ENCODE measurements at regions not wholly inside any gene's neighbourhood (a gene's known extent, or its start where the extent isn't known, plus 50 kb on each side); places are given as distances from the start of the nearest gene placed in this dataset.
"Not testable (repeated sequence)": the region's sequence is repeated elsewhere in the genome, so short reads cannot be mapped to it uniquely, and the experiment has no call there.

DNA sequence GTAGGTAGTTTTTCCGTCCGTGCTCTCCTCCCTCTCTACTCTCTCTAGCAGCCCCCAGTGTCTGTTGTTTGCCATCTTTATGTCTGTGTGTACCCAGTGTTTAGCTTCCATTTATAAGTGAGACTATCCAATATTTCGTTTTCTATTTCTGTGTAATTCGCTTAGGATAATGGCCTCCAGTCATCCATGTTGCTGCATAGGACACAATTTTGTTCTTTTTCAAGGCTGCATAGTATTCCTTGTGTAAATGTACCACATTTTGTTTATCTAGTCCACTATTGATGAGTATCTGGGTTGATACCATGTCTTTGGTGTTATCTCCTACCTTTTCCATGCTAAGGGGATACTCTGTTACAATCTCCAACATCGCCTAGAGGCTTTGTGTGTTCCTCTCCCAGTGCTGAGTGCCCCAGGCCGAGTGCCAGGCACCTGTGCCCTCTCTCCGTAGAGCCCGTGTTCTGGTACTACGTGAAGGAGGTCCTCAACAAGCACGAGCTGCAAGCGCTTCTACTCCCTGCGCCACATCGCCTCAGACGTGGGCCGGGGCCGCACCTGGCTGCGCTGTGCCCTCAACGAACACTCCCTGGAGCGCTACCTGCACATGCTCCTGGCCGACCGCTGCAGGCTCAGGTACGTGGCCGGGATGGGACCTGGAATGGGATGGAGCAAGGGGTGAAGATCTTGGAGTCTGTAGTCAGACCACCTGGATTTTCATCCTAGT lies 51.0 kb downstream of the NPIPB11 start:
- H3K4me3 ChIP-seq (ENCODE audit: low read depth, low read length); in situ Hi-C loops (cut with HindIII; ENCODE audit: low sequenced_read_pairs); DNase-seq (ENCODE audit: low read depth): not testable (repeated sequence)

- DNase-seq (ENCODE audit: low read depth); H3K4me3 ChIP-seq (ENCODE audit: low read depth, low read length); in situ Hi-C loops (cut with HindIII; ENCODE audit: low sequenced_read_pairs): not testable (repeated sequence)
These were observed 52.1 kb downstream of the NPIPB11 start for GRCh38 chr16:29354449-29354848.

DNA sequence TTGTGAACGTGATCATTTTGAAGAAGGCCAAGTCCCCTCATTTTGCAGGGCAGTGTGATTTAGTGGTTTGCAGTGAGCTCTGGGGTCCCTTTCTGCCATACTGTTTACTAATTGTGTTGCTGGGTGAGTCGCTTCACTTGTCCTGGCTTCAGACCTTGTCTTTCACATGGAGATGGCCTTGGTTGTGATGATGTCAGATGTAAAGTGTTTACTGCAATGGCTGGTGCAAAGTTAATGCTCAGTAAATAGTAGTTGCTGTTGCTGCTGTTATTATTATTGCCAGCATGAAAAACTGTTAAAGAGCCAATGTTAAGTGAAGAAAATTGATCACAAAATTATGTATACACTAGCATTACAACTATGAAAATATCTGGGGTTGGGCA lies 53.9 kb downstream of the NPIPB11 start:
- DNase-seq (ENCODE audit: low read depth); in situ Hi-C loops (cut with HindIII; ENCODE audit: low sequenced_read_pairs); H3K4me3 ChIP-seq (ENCODE audit: low read depth, low read length): not testable (repeated sequence)

DNA sequence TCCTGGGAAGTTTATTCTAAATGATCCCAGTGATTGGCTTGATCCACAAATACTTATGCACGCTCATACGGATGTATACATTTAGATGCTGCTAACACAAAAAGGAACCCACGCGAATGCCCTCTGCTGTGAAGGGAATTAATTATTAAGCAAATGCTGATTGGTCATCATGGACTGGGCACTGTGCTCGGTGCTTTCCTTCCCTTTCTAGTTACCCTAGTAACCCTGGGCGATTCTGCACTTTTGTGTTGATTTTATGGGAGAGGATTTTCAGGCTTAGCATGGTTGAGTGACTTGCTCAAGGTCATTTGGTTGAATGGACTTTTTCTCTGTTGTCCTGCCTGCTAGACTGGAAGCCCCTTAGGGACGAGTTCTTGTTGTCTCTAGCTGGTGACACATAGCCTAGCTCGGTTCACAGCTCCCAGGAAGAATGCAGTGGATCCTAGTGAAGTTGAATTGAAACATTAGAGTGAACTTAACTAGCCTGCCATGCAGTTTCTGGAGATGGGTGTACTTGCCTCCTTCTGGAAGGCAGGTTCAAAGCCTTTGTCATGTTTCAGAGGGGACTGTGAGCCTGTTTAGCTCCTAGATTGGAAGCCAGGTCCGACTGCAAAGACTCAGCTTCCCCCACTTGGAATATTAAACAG lies 54.4 kb downstream of the NPIPB11 start:
- in situ Hi-C loops (cut with HindIII; ENCODE audit: low sequenced_read_pairs); DNase-seq (ENCODE audit: low read depth); H3K4me3 ChIP-seq (ENCODE audit: low read depth, low read length): not testable (repeated sequence)

DNA sequence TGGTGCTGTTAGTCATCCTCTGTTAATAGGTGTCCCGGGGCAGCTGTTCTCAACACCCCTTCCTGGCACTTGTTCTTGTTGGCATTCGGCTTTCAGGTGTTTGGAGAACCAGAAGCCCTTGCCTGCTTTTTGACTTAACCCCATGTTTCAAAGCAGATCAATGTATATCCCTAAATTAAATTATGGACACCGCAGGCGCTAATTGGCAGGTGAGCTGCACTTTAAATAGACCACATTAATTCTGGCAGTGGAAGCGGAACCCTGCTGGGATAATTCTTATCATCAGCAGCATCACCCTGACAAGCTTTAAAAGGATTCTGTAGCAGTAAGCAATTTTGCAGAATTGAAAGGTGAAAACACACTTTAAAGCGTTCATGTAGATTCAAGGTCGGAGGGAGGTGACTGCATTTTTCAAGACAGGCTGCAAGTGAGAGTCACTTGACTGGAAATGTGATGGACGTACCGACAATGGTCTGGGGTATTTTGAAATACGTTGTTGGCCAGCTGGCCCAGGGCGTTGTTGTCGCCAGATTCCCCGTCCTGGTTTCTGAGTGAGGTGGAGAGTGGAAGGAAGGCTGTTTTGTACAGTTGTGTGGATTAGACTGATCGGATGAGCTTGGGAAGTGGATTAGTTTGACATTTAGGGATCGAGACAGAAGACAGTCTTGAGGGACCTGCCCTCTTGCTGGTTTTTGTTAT lies 55.1 kb downstream of the NPIPB11 start:
- H3K4me3 ChIP-seq (ENCODE audit: low read depth, low read length); in situ Hi-C loops (cut with HindIII; ENCODE audit: low sequenced_read_pairs); DNase-seq (ENCODE audit: low read depth): not testable (repeated sequence)

DNA sequence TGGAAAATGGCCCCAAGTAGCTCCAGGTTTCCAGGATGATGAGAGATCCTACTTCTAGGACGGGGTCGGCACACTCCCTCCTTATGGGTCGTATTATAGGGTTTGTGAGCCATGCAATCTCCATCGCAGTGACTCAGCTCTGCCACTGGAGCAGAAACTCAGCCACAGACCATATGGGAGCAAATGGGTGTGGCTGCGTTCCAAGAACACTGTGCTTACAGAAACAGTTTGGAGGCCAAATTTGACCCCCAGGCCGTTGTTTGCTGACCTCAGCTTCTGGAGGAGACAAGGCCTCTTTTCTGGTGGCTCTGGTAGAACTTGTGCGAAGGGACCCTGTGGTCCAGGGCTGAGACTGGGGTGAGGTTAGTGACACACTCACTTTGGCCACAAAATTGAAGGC lies 56.5 kb downstream of the NPIPB11 start:
- in situ Hi-C loops (cut with HindIII; ENCODE audit: low sequenced_read_pairs); H3K4me3 ChIP-seq (ENCODE audit: low read depth, low read length): not testable (repeated sequence)
- DNase-seq (ENCODE audit: low read depth): peak; percentile 90

GRCh38 chr16:29348748-29349147 lies 57.8 kb downstream of the NPIPB11 start:
- in situ Hi-C loops (cut with HindIII; ENCODE audit: low sequenced_read_pairs); H3K4me3 ChIP-seq (ENCODE audit: low read depth, low read length); DNase-seq (ENCODE audit: low read depth): not testable (repeated sequence)

DNA sequence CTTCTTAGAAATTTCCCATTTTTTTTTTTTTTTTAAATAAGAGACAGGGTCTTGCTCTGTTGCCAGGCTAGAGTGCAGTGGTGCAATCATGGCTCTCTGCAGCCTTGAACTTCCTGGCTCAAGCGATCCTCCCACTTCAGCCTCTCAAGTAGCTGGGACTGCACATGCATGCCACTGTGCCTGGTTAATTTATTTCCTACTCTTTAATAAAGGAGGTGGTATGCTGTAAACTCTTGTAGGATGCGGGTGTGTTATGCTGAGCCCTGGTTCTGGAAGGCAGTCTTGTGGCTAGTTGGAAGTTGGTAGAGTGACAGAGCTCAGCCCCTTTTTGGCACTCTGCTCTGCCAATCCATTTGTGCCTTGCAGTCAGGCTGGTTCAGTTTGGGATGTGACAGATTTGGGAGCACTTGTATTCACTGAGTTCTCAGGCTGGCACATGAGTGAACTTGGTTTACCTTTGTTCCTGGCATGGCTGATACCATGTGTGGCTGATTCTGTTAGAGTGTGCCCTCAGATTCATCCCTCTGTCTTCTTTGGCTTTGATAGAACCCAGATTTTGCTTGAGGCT lies 58.3 kb downstream of the NPIPB11 start:
- in situ Hi-C loops (cut with HindIII; ENCODE audit: low sequenced_read_pairs); H3K4me3 ChIP-seq (ENCODE audit: low read depth, low read length); DNase-seq (ENCODE audit: low read depth): not testable (repeated sequence)

DNA sequence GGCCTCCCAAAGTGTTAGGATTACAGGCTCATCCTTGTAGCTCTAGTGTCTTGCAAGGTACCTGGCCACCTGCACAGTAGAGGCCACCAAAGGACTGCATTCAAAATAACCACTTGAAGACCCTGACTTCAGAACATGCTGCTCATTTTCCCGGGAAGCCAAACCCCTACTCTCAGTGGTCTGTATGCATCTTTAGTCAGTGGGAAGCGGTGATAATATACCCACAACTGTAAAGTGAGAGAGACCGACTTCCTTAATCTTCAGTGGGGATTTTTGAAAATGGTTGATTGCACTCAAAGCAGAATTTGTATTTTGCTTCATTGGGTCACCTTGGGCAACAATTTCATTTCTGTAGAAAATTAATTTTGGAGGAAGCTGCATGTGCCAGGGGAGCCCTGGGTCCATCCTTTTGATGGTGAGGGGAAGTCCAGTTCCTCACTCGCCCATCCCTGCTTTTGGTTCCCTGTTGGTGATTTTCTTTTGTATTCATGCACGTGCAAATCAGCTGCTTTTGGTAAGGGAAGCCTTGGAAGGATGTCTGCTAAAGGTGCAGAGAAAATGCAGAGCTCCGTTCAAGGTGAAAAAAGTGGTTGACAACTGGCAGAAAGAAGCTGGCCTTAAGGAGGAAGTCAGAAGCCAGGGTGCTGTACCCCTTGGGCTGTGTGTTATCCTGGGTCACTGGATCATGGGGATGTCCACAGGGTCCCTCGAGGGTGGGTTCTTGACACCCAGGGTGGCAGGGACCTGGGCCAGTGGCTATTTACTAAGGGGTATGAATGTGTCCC lies 59.5 kb downstream of the NPIPB11 start:
- in situ Hi-C loops (cut with HindIII; ENCODE audit: low sequenced_read_pairs); DNase-seq (ENCODE audit: low read depth); H3K4me3 ChIP-seq (ENCODE audit: low read depth, low read length): not testable (repeated sequence)

DNA sequence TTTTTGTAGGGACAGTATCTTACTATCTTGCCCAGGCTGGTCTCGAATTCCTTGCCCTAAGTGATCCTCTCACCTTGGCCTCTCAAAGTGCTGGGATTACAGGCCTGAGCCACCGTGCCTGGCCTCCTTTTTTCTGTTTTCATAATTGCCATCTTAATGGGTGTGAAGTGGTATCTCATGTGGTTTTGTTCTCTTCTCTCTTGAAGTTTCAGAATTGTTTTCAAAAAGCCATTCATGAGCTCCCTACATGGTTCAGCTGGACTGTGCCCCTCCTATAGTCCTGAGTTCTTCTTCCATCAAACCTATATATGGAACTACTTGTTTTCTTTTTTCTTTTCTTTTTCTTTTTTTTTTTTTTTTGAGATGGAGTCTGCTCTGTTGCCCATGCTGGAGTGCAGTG lies 60.3 kb downstream of the NPIPB11 start:
- DNase-seq (ENCODE audit: low read depth); H3K4me3 ChIP-seq (ENCODE audit: low read depth, low read length); in situ Hi-C loops (cut with HindIII; ENCODE audit: low sequenced_read_pairs): not testable (repeated sequence)

DNA sequence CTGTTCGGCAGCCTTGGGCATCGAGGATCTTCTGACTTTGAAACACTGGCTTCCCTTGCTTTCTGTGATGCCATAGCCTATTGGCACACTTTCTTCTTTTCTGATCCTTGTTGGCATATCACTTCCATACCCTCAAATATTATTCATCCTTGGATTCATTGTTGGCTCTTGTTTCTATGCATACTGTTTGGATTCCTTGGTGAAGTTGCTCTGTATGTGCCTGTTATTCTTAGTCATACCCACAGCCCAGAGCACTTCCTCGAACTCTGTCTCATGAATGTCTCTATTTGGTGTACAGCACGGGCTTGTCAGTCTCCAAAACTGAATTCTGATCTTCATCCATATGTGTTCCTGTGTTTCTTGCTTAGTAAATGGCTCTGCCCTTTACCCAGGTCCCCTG lies 63.6 kb downstream of the NPIPB11 start:
- H3K4me3 ChIP-seq (ENCODE audit: low read depth, low read length); DNase-seq (ENCODE audit: low read depth); in situ Hi-C loops (cut with HindIII; ENCODE audit: low sequenced_read_pairs): not testable (repeated sequence)

DNA sequence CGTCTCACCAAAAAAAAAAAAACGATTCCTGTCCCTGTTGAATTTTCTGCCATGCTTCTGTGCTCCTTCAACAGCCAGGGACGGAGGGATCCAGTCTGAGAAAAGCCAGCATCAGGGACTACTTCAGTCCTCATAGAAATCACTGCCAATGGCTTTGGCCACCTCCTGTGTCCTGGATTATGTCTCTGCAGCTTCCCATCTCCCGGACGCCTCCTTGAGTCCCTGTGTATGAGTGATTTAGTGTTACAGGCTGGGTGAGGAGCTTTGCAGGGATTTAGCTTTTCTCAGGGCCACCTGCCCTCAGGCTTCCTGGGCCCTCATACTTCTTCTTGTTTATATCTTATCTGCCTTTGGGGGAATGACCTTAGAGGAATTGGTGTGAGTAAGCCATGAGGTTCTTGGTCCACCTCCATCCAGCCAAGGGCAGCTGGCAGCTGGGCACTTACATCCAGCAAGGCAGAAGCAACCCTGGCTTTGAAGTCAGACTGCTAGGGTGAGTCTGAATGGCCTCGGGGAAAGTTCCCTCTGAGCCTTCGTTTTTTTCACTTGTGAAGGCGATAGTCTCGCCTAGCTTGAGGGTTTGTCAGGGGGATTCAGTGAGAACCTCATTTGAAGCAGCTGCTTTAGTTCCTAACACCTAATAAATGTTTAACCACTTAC lies 65.6 kb downstream of the NPIPB11 start:
- in situ Hi-C loops (cut with HindIII; ENCODE audit: low sequenced_read_pairs); DNase-seq (ENCODE audit: low read depth); H3K4me3 ChIP-seq (ENCODE audit: low read depth, low read length): not testable (repeated sequence)

GRCh38 chr16:29340235-29340634 lies 66.3 kb downstream of the NPIPB11 start:
- H3K4me3 ChIP-seq (ENCODE audit: low read depth, low read length); DNase-seq (ENCODE audit: low read depth); in situ Hi-C loops (cut with HindIII; ENCODE audit: low sequenced_read_pairs): not testable (repeated sequence)

GRCh38 chr16:29338821-29339700 lies 67.5 kb downstream of the NPIPB11 start:
- in situ Hi-C loops (cut with HindIII; ENCODE audit: low sequenced_read_pairs); DNase-seq (ENCODE audit: low read depth); H3K4me3 ChIP-seq (ENCODE audit: low read depth, low read length): not testable (repeated sequence)

DNA sequence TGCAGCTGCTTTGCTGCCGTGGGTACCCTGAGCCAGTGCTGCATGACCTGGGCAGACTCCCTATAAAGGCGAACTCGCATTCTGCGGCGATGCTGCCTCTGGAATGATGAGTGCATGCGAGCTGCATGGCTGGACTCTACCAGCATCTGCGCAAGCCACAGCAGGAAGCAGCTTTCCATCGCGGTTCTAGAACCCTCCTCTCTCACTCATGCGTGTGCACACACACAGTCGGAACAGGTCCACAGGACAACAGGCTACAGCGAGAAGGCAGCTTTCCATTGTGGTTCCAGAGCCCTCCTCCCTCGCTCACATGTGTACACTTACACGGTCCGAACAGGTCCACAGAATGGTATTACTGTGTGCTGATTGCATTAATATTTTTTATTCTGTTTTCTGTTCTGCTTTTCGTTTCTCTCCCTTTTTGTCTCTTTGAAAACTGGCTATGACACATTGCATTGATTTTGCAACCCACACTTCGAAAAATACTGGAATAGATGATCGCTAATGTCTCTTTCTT lies 69.1 kb downstream of the NPIPB11 start:
- in situ Hi-C loops (cut with HindIII; ENCODE audit: low sequenced_read_pairs); DNase-seq (ENCODE audit: low read depth); H3K4me3 ChIP-seq (ENCODE audit: low read depth, low read length): not testable (repeated sequence)

GRCh38 chr16:29335549-29335846 lies 71.0 kb downstream of the NPIPB11 start:
- DNase-seq (ENCODE audit: low read depth); H3K4me3 ChIP-seq (ENCODE audit: low read depth, low read length); in situ Hi-C loops (cut with HindIII; ENCODE audit: low sequenced_read_pairs): not testable (repeated sequence)

All from astrocyte of the cerebellum (primary cell).